Kidney (tissue), 13 donors: ENCODE measurements at regions not wholly inside any gene's neighbourhood (a gene's known extent, or its start where the extent isn't known, plus 50 kb on each side); places are given as distances from the start of the nearest gene placed in this dataset.

Experiments used
- DNase-seq, 5 donors: peaks; one replicate each; pipeline ENCODE4 v3.0.0-alpha.2; 2013 to 2020
- FAIRE-seq: peaks from 2 replicates; lab custom pipeline; 2012; peaks lifted over from hg19 to GRCh38; lab: Jason Lieb, UNC
- H3K27ac ChIP-seq, 2 donors: one replicate each; pipeline ENCODE4 v1.7.0; 2013; ENCODE audit warnings: low read depth in 2 of 2, low read length in 2 of 2, inconsistent platforms in 1 of 2
- H3K27me3 ChIP-seq: one replicate; pipeline ENCODE4 v1.7.1; 2013; ENCODE audit warnings: low read length, inconsistent platforms; ENCODE audit not compliant: control insufficient read depth, insufficient read depth
- H3K36me3 ChIP-seq, 3 donors: one replicate each; pipeline versions ENCODE4 v1.7.0 to v1.7.1; 2013; ENCODE audit warnings: low read length in 3 of 3, control low read depth in 1 of 3, inconsistent platforms in 1 of 3; ENCODE audit not compliant: insufficient read depth in 3 of 3, control insufficient read depth in 2 of 3
- H3K4me1 ChIP-seq, 3 donors: one replicate each; pipeline versions ENCODE4 v1.7.0 to v1.7.1; 2013; ENCODE audit warnings: low read length in 3 of 3, inconsistent platforms in 1 of 3, low read depth in 1 of 3; ENCODE audit not compliant: control insufficient read depth in 2 of 3, insufficient read depth in 2 of 3
- H3K4me3 ChIP-seq, 3 donors: one replicate each; pipeline versions ENCODE4 v1.7.0 to v1.8.1; 2013; ENCODE audit warnings: low read length in 3 of 3, control low read depth in 1 of 3, inconsistent platforms in 1 of 3
- H3K9ac ChIP-seq, 3 donors: one replicate each; pipeline versions ENCODE4 v1.7.0 to v1.7.1; 2013; ENCODE audit warnings: low read length in 3 of 3, control low read depth in 1 of 3, inconsistent platforms in 1 of 3
- H3K9me3 ChIP-seq, 3 donors: one replicate each; pipeline versions ENCODE4 v1.7.0 to v1.7.1; 2013; ENCODE audit warnings: low read length in 3 of 3, control low read depth in 1 of 3, inconsistent platforms in 1 of 3; ENCODE audit not compliant: control insufficient read depth in 2 of 3, insufficient read depth in 1 of 3
- intact Hi-C: fragments of 100-400 bp; cut with DNase I; formaldehyde crosslinking; loops from one replicate; pipeline ENCODE4 v1.11.1; 2022
- TF ChIP-seq, protein P1 (sequence below): IDR thresholded peaks from 3 replicates; pipeline ENCODE4 v1.5.1; 2012; ENCODE audit warnings: mild to moderate bottlenecking, moderate library complexity, borderline replicate concordance; ENCODE audit not compliant: insufficient read depth; ENCODE audit errors: extremely low read depth
- donor health status: control.
- donor health status: control.
- donor health status: control.
- donor health status: control.
- donor health status: control.
- donor health status: DM: yes; HTN: yes; CAD: no.
- donor health status: Normal renal cell carcinoma (clear cell type).

DNA sequence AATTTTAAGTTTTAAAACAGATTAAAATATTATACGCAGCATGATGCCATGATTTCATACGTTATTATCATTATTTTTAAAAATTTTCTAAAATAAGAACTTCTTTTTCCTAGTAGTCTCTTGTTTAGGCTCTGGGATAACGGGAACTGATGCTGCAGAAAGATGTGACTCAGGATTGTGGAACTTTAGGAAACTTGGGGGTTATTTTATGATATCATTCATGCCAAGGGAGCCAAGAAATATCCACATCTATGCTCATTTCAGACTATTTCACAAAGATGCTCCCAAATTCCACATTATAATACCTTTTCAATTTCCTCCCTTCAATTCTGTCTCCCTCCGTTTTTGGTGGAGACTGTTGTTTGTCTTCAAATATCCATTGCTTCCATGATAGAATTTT is 236.4 kb downstream of the HS3ST3A1 start:
- Histone ChIP-seq H3K36me3 (no peaks in the 10 kb centered on the region), H3K27ac (no peak overlapping the region), H3K9me3 (no peaks in the 10 kb centered on the region), H3K4me1 (no peaks in the 10 kb centered on the region), H3K9ac (no peak overlapping the region), H3K27me3 (no peaks in the 10 kb centered on the region), H3K4me3 (no peak overlapping the region)
- no peak for FAIRE-seq
- no peak for DNase-seq
- intact Hi-C loops: no loop called here
- TF ChIP-seq, protein P1, sequence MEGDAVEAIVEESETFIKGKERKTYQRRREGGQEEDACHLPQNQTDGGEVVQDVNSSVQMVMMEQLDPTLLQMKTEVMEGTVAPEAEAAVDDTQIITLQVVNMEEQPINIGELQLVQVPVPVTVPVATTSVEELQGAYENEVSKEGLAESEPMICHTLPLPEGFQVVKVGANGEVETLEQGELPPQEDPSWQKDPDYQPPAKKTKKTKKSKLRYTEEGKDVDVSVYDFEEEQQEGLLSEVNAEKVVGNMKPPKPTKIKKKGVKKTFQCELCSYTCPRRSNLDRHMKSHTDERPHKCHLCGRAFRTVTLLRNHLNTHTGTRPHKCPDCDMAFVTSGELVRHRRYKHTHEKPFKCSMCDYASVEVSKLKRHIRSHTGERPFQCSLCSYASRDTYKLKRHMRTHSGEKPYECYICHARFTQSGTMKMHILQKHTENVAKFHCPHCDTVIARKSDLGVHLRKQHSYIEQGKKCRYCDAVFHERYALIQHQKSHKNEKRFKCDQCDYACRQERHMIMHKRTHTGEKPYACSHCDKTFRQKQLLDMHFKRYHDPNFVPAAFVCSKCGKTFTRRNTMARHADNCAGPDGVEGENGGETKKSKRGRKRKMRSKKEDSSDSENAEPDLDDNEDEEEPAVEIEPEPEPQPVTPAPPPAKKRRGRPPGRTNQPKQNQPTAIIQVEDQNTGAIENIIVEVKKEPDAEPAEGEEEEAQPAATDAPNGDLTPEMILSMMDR: no peak

DNA sequence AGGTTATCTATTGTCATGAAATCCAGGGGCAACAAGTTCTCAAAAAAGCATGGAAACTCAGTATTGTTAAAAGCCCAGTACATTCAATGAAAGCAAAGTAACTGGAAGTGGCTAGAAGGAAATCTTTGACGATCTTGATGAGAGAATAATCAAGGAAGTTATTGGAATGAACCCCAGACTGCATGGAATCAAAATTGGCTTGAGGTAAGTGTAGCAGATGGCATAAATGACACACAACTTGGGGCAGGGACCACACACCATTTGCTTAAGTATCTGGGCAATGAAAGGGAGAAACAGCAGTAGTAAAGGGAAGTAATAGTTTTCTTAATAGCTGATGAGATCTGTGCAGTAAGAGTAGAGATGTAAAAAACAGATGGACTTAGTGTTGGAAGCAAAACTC is 238.0 kb downstream of the HS3ST3A1 start:
- Histone ChIP-seq H3K4me3 (no peak overlapping the region), H3K9me3 (no peaks in the 10 kb centered on the region), H3K4me1 (no peaks in the 10 kb centered on the region), H3K36me3 (no peaks in the 10 kb centered on the region), H3K9ac (no peak overlapping the region), H3K27me3 (no peaks in the 10 kb centered on the region), H3K27ac (no peak overlapping the region)
- DNase-seq (no peak), FAIRE-seq (no peak)
- TF ChIP-seq, protein P1: no peak
- intact Hi-C loops: no loop called here

DNA sequence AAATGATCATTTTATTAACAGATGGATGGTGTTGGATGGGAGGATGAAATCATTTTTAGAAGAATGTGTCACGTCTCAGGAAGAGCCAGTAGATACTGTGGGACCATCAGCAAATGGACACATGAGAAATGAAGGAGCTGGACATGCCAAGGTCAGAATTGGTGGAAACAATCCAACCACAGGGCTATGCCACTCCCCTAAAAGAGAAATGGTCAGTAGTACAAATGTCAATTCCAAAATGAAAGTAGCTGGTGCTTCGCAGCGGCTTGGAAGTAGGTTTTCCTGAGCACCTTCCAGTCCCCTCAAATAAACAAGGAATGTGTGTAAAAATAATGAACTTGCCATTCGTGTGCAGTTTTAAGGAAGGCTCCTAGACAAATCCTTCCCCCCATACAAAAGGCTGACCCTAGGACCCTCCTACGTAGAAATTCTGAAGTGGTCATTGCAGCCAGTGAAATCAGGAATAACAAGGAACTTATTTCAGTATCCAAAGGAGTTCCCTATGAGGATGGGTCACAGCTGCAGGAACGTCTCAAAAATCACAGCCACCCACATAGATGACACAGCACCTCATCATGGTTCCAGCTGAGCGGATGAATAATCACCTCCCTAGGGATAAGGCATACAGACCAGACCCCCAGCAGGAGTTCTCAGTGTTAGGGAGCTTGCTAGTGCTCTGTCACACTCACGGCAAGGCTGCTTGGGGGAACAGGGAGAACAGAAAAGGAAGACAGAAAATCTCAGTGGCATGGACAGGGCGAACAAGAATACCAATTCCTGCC is 239.2 kb downstream of the HS3ST3A1 start:
- no peaks in the 10 kb centered on the region for H3K27me3 ChIP-seq
- H3K9ac ChIP-seq: no peak overlapping the region
- FAIRE-seq: no peak
- DNase-seq: peak in 1 of 5 donors; percentile 14
- no peaks in the 10 kb centered on the region for H3K36me3 ChIP-seq
- no peak overlapping the region for H3K4me3 ChIP-seq
- TF ChIP-seq, protein P1: no peak
- no peaks in the 10 kb centered on the region for H3K9me3 ChIP-seq
- H3K4me1 ChIP-seq: no peaks in the 10 kb centered on the region
- intact Hi-C loops: no loop called here
- H3K27ac ChIP-seq: no peak overlapping the region
